Stimulated activated CD8-positive, alpha-beta memory T cell treated with anti-CD3 and anti-CD28 coated beads, Interleukin-15, amount 100 ng/mL, for 1 hour (primary cell): ENCODE measurements at regions not wholly inside any gene's neighbourhood (a gene's known extent, or its start where the extent isn't known, plus 50 kb on each side); places are given as distances from the start of the nearest gene placed in this dataset.

Source experiments
- DNase-seq: peaks from one replicate; pipeline ENCODE4 v3.0.0-alpha.2; 2020; ENCODE audit warnings: low read depth

DNA sequence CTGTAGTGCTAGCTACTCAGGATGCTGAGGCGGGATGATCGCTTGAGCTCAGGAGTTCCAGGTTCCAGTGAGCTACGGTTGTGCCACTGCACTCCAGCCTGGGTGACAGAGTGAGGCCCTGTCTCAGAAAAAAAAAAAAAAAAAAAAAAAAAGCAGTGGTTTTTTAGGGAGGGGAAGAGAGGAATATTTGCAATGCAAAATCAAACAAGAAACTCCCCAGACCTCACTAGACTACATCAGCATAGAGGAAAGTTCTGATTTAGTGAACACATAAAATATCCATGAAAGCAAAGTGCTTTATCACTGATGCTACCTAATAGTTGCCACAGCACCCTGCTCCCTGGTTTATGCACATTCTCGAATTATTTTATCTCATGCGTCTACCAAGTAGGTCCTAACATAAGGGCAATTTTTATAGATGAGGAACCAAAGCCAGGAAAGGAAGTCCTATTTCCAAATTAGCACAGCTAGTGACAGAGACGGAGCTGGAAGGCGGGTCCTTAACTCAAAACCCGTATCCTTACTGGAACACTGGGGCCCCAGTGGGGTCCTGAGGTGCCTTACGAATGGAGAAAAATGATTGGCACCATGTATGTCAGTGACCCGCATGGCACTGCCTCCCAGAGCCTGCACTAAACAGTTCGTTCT lies 50.7 kb upstream of the GPR157 start:
- no peak for DNase-seq

DNA sequence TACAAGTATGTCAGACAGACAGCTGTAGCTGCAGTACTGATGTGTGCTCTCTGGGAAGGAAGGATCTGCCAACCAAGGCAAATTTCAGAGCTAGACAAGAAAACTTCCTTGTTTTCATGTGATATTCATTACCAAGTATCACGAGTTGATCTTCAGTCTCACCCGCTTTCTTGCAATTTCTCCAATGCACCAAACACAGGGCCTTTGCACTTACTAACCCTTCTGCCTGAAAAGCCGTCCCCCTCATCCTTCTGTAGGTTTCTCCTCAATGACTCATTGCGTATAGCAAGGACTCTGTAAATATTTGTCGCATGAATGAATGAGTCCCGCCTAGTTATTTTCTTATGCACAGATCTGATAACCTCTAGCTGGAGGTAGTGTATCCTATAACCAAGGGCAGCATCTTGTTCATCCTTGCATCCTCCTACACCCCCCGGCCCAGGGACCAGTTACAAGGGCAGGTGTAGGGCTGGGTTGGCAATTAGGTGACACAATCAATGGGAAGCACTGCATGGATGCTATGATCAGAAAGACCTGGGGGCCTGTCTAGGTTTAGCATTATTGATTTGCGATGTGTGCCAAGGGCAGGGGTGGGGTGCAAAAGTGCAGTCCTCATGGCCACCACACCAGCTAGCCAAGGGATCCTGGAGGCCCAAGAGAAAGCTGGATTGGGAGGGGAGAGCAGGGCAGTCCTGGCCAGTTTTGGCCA lies 51.4 kb upstream of the GPR157 start:
- no peak for DNase-seq

DNA sequence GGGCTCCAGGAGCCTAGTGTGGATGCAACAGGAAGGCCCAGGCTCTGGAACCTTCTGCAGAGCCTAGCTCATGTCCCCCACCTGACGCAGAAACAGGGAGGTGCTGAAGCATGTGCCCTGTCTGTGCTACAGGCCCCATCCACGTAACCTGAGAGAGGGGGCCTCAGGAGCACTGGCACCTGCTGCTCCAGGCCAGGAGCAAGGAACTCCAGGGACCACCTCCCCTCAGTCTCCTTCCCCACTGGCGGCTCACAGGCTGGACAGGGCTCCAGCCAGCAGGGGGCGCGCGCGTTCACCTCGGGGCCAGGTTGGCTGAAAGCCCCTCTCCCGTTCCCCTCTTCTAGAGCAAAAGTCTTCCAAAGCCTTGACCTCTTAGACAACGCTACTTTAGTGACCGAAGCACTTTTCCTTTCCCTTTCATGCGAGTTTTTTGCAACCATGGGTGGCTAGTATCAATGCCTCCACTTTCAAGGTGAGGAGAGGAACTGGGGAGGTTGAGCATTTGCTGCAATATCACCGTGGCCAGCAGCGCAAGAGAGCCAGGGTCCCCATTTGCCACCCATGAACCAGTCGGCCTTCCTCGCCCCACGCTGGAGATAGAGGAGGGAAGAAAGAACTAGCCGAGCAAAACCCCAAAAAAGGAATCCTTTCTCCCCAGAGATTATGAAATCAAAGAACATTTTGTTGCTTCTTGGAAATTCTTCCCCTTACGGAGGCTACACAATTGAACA lies 52.4 kb upstream of the GPR157 start:
- DNase-seq: peak; percentile 51

DNA sequence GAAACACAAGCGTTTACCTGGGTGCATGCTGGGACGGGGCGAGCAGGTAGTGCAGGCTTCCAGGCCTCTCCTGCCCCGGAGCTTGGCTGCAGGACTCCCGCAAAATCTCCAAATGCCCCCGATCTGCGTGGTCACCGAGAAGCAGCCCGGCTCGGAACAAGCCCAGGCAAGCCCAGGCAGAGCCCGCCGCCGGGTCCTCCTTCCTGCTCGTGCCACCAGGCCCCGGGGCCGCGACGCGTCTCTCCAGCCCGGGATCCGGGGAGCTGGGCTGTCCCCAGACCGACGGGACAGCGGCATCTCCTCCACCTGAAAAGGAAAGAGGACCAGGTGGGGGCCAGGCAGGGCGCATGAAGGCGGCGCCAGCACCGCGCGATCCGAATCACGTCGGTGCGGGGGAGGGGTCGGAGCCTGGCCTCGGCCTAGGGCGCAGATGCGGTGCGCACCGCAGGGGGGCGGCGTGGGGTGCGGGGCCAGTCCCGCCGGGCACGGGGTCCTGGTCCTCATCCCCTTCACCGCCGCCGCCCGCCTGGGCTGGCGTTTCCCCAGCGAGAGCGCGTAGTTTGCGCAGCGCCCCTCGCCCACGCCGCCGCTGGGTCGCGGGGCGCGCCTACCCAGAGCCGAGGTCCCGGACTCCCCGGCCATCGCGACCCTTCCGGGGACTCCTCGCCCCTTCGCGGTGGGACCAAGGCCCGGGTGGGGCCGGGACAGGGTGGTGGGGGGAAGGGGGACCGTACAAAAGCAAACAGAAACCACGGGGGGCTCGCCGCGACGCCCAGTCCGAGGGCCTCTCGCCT lies 52.4 kb upstream of the H6PD start:
- DNase-seq: no peak

DNA sequence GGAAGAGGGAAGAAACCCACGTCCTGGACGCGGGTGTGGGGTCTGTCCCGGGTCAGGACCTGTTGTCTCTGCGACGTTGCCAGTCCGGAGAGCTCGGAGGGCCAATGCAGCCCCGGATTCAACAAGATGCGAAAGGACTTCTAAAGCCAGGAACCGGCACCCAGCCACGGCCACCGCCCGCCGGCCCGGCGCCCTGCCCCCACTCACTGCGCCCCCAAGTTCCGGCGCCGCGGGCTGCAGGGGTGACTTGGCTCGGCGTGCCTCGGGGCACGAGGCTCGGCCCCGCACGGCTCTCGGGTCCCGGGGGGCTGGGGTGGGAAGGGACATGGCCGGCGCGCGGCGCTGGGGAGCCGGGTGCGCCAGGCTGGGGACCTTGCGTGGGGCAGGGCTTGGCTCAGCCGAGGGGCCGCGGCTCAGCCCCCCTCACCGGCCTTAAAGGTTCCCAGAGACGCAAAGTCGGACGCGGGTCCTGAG lies 51.8 kb upstream of the H6PD start:
- DNase-seq: no peak

DNA sequence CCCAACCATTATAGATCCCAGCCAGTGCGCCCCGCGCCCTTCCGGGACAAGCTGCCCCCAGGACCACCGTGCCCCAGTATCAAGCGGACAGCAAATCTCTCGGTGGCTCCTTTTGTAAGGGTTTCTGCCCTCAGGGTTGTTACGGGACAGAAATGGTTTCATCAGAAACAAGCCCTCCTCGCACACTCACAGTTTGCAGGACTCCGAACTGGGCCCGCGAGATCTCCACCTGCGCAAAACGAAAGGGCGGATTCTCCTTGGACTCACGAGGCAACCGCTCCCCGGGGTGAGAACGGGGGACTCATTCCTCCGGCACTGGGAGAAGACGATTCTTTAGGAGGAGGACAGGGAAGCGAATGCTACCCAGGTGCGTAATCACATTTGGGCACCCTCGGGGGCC lies 51.1 kb upstream of the H6PD start:
- no peak for DNase-seq

DNA sequence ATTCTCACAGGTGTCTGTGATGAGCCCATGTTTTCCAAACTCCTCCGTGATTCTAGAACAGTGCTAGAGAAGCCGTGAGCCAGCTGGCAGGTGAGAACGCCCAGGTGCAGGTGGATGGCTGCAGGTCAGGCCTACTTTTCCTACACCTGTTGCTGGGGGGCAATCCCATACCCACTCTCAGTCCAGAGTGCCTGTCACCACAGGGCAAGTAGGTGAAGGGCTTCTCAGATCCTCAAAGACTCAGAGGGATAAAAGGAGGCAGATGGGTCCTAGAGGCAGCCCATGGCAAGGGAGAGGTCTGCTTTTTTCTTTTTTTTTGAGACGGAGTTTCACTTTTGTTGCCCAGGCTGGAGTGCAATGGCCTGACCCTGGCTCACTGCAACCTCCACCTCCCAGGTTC lies 50.7 kb upstream of the H6PD start:
- DNase-seq: no peak

DNA sequence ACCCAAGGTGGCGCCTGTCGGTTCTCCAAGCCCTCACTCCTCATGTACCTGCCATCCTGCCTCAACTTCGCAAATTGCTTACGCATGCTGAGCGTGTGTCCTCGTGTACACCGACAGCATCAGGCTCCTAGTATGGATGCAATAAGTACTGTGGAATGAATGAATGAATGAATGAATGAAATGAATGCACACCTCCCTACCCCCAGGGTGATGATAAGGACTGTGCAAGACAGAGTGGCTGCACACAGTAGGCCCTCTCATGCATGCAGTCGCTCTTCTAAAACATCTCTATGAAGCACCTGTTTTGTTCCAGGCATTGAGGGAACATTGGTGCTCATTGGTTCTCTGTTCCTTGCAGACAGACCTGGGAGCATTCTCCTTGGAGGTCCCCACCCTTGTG lies 49.8 kb upstream of the H6PD start:
- no peak for DNase-seq
